ENCODE measurements at regions not wholly inside any gene's neighbourhood (a gene's known extent, or its start where the extent isn't known, plus 50 kb on each side); places are given as distances from the start of the nearest gene placed in this dataset.

- H2BK5ac ChIP-seq (ENCODE audit: low read depth, low read length, poor library complexity, severe bottlenecking) = no peak overlapping the region
- in situ Hi-C loops (cut with MboI; ENCODE audit: low sequenced_read_pairs) = no loop called here
- dilution Hi-C loops (cut with HindIII; ENCODE audit: low sequenced_read_pairs, unreplicated experiment) = no loop called here
- no peaks in the 10 kb centered on the region for H3K79me1 ChIP-seq (ENCODE audit: low read depth in 1 of 2, low read length in 2 of 2)
- ATAC-seq (ENCODE audit: low read depth) = no peak
- no CpG with 5 or more reads among the region's 3 CpGs for WGBS, 2 experiments (ENCODE audit: extremely low coverage in 2 of 2, insufficient read length in 1 of 2)
- no peaks in the 10 kb centered on the region for H4K20me1 ChIP-seq (ENCODE audit: insufficient read depth, low read length)
- no TSS peak for BruUV-seq (replicated peaks)
- no peaks in the 10 kb centered on the region for H3K9me1 ChIP-seq (ENCODE audit: insufficient read depth, low read length)
- intact Hi-C loops (cut with micrococcal nuclease) = no loop called here
- H3K9ac ChIP-seq (ENCODE audit: low read depth, low read length) = no peak overlapping the region
- no peak overlapping the region for H3K56ac ChIP-seq (ENCODE audit: extremely low read depth, insufficient read depth, low read length)
- TF ChIP-seq CEBPB (IDR thresholded peaks at IDR 0.05; ENCODE audit: low read depth, low read length) (peak; percentile 67), POLR2A (IDR thresholded peaks at IDR 0.05; ENCODE audit: low read depth, low read length) (no peak), CTCF (conservative IDR thresholded peaks at IDR 0.05; ENCODE audit: low read depth, low read length) (no peak)
- H3K23ac ChIP-seq (ENCODE audit: low read depth, low read length) = no peak overlapping the region
- H3K4me2 ChIP-seq (ENCODE audit: low read depth, low read length) = no peak overlapping the region
- H2AK9ac ChIP-seq (replicated peaks; ENCODE audit: low read depth, low read length, poor library complexity) = no peak overlapping the region
- H4K91ac ChIP-seq (ENCODE audit: insufficient read depth, low read depth, low read length) = no peak overlapping the region
- no peak overlapping the region for H3K18ac ChIP-seq (ENCODE audit: low read depth, low read length)
- H3K36me3 ChIP-seq (ENCODE audit: control insufficient read depth, insufficient read depth, low read length) = no peaks in the 10 kb centered on the region
- H3K14ac ChIP-seq (replicated peaks; ENCODE audit: low read depth, low read length) = no peak overlapping the region
- H3K27me3 ChIP-seq (ENCODE audit: control insufficient read depth, insufficient read depth, low read length) = no peaks in the 10 kb centered on the region
- no peak overlapping the region for H2BK120ac ChIP-seq (ENCODE audit: low read depth, low read length)
- no peak overlapping the region for H3K27ac ChIP-seq (ENCODE audit: insufficient read depth, low read length)
- no peak for DNase-seq
- no peaks in the 10 kb centered on the region for H3K4me1 ChIP-seq (ENCODE audit: control insufficient read depth, insufficient read depth, low read length)
- no peak overlapping the region for H2AK5ac ChIP-seq (ENCODE audit: low read depth, low read length)
- no peak overlapping the region for H2AFZ ChIP-seq (replicated peaks; ENCODE audit: low read length, poor library complexity)
- no peak overlapping the region for H2BK15ac ChIP-seq (ENCODE audit: low read depth, low read length)
- H4K5ac ChIP-seq (ENCODE audit: low read depth, low read length) = no peak overlapping the region
- POLR2A ChIA-PET (ENCODE audit: unreplicated experiment) = no interaction called here
- H2BK20ac ChIP-seq (ENCODE audit: low read depth, low read length) = no peak overlapping the region
- no peak overlapping the region for H3K4me3 ChIP-seq (ENCODE audit: insufficient read depth, low read depth, low read length)
- no peaks in the 10 kb centered on the region for H3K9me3 ChIP-seq (ENCODE audit: control insufficient read depth, insufficient read depth, low read length)
- H3K4ac ChIP-seq (ENCODE audit: low read depth, low read length) = no peak overlapping the region
- CTCF ChIA-PET = interaction anchor here (0.6 kb wide), 1 partner anchor 54 kb away, joined by 3 read pairs; no protein-coding TSS in a partner anchor
- H4K8ac ChIP-seq (ENCODE audit: low read depth in 2 of 2, low read length in 2 of 2) = no peak overlapping the region
Measured at GRCh38 chrX:124986284-124986683, 333.4 kb upstream of the TEX13C start.
